Osteocyte (in vitro differentiated cells): ENCODE measurements at regions not wholly inside any gene's neighbourhood (a gene's known extent, or its start where the extent isn't known, plus 50 kb on each side); places are given as distances from the start of the nearest gene placed in this dataset.
"Not testable (repeated sequence)": the region's sequence is repeated elsewhere in the genome, so short reads cannot be mapped to it uniquely, and the experiment has no call there.

Experiments
- DNase-seq: peaks from one replicate; pipeline ENCODE4 v3.0.0; 2021; ENCODE audit warnings: mixed read lengths; ENCODE audit not compliant: unreplicated experiment; ENCODE audit errors: extremely low spot score
- H3K27ac Mint-ChIP-seq: one replicate; pipeline ENCODE4 v1.8.0; 2021; ENCODE audit warnings: mild to moderate bottlenecking, mixed read lengths; ENCODE audit not compliant: unreplicated experiment
- H3K27me3 Mint-ChIP-seq: one replicate; pipeline ENCODE4 v1.8.0; 2021; ENCODE audit warnings: mixed read lengths; ENCODE audit not compliant: unreplicated experiment
- H3K36me3 Mint-ChIP-seq: one replicate; pipeline ENCODE4 v1.8.0; 2021; ENCODE audit warnings: mixed read lengths; ENCODE audit not compliant: unreplicated experiment
- H3K4me1 Mint-ChIP-seq: one replicate; pipeline ENCODE4 v1.8.0; 2021; ENCODE audit warnings: mixed read lengths; ENCODE audit not compliant: unreplicated experiment
- H3K4me3 Mint-ChIP-seq: one replicate; pipeline ENCODE4 v1.8.0; 2021; ENCODE audit warnings: mild to moderate bottlenecking, moderate library complexity, mixed read lengths; ENCODE audit not compliant: unreplicated experiment
- H3K9me3 Mint-ChIP-seq: one replicate; pipeline ENCODE4 v1.8.0; 2021; ENCODE audit warnings: mixed read lengths; ENCODE audit not compliant: unreplicated experiment
- CTCF ChIP-seq: fragments of 200-600 bp; sonication (generic); IDR thresholded peaks from 2 replicates; pipeline ENCODE4 v1.5.0; 2021; ENCODE audit warnings: antibody characterized with exemption, mild to moderate bottlenecking, moderate library complexity

- no peak for DNase-seq
- no peaks in the 10 kb centered on the region for H3K4me1 Mint-ChIP-seq
- H3K9me3 Mint-ChIP-seq = no peaks in the 10 kb centered on the region
- H3K27me3 Mint-ChIP-seq = no peaks in the 10 kb centered on the region
- no peaks in the 10 kb centered on the region for H3K36me3 Mint-ChIP-seq
- H3K4me3 Mint-ChIP-seq = no peak overlapping the region
- H3K27ac Mint-ChIP-seq = no peak overlapping the region
- no peak for TF ChIP-seq CTCF
Measured at GRCh38 chr13:90846936-90847335, 500.6 kb upstream of the MIR17HG start.

GRCh38 chr13:90853666-90854065 is 493.8 kb upstream of the MIR17HG start:
- not testable (repeated sequence) for H3K27ac Mint-ChIP-seq, H3K27me3 Mint-ChIP-seq, H3K9me3 Mint-ChIP-seq, H3K36me3 Mint-ChIP-seq, DNase-seq, H3K4me1 Mint-ChIP-seq, H3K4me3 Mint-ChIP-seq

GRCh38 chr13:90857921-90858320 is 489.6 kb upstream of the MIR17HG start:
- Mint-ChIP-seq H3K36me3 (no peaks in the 10 kb centered on the region), H3K4me3 (no peak overlapping the region), H3K27me3 (no peaks in the 10 kb centered on the region), H3K9me3 (no peaks in the 10 kb centered on the region), H3K4me1 (no peaks in the 10 kb centered on the region), H3K27ac (no peak overlapping the region)
- no peak for TF ChIP-seq CTCF
- DNase-seq = no peak

GRCh38 chr13:90866006-90866405 is 481.5 kb upstream of the MIR17HG start:
- no peaks in the 10 kb centered on the region for H3K9me3 Mint-ChIP-seq
- no peak for TF ChIP-seq CTCF
- H3K4me1 Mint-ChIP-seq = peaks cover 3% of the 10 kb centered on the region
- no peak for DNase-seq
- H3K27ac Mint-ChIP-seq = no peak overlapping the region
- no peaks in the 10 kb centered on the region for H3K36me3 Mint-ChIP-seq
- no peak overlapping the region for H3K4me3 Mint-ChIP-seq
- H3K27me3 Mint-ChIP-seq = peaks cover 2% of the 10 kb centered on the region

GRCh38 chr13:90867336-90867683 is 480.2 kb upstream of the MIR17HG start:
- Mint-ChIP-seq H3K36me3 (no peaks in the 10 kb centered on the region), H3K9me3 (no peaks in the 10 kb centered on the region), H3K27me3 (peaks cover 2% of the 10 kb centered on the region), H3K27ac (no peak overlapping the region), H3K4me3 (no peak overlapping the region), H3K4me1 (peaks cover 3% of the 10 kb centered on the region)
- TF ChIP-seq CTCF = peak; percentile 85
- DNase-seq = no peak

- Mint-ChIP-seq H3K9me3 (no peaks in the 10 kb centered on the region), H3K4me1 (peaks cover 3% of the 10 kb centered on the region), H3K36me3 (no peaks in the 10 kb centered on the region), H3K4me3 (no peak overlapping the region), H3K27me3 (peaks cover 2% of the 10 kb centered on the region), H3K27ac (no peak overlapping the region)
- DNase-seq = no peak
- peak; percentile 81 for TF ChIP-seq CTCF
Measured at GRCh38 chr13:90868321-90868920, 479.1 kb upstream of the MIR17HG start.
